Fibroblast of skin of abdomen (primary cell): ENCODE measurements at regions not wholly inside any gene's neighbourhood (a gene's known extent, or its start where the extent isn't known, plus 50 kb on each side); places are given as distances from the start of the nearest gene placed in this dataset.
A peak's percentile ranks its signal among the peaks of the same experiment; 100 is the strongest.

Source experiments
- DNase-seq: peaks from one replicate; pipeline ENCODE4 v3.0.0-alpha.2; 2013

DNA sequence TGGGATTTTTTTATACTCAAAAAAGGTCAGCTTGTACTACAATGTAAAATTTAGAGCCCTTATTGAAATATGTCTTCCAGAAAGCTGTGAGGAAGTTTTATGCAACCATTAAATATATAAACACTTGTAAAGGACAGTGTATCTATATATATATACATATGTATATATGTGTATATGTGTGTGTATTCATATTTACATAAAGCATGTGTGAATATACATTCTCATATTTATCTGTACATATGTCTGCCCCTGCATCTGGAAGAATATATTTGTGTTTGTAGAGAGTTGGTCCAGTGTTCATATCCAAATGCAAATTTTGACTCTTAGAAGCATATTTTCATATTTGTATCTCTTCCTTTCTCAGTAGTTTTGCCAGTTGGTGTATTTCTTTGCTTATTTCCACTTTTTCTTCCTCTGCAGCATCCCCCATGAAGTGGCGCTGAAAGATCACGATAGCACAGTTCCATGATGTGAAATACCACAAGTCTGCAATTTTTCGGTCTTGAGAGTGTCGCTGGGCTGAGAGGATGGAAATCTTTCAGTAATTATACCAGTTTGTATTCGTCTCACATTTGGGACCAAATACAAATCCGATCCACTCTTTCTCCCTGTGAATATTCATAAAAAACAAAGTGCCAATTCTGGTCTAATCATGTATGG is 311.7 kb upstream of the DPH6 start:
- DNase-seq = no peak

- no peak for DNase-seq
Observed at GRCh38 chr15:35858707-35859106, 312.7 kb upstream of the DPH6 start.

DNA sequence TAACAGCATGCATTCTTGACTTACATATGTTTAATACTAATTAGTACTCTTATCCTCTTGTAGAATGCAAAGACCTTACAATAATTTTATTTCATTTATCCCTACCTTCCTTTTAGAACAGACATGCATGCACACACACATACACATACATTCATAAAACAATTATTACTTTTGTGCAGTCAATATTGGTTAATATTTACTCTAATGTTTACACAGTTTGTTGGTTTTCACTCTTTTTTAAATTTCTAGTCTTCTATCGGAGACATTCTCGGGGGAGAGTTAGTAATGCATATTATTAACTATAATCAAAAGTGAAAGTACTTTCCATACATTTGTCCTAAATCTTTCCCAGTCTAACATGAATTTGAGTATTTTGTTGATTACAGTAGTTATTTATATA is 317.7 kb upstream of the DPH6 start:
- DNase-seq = no peak

DNA sequence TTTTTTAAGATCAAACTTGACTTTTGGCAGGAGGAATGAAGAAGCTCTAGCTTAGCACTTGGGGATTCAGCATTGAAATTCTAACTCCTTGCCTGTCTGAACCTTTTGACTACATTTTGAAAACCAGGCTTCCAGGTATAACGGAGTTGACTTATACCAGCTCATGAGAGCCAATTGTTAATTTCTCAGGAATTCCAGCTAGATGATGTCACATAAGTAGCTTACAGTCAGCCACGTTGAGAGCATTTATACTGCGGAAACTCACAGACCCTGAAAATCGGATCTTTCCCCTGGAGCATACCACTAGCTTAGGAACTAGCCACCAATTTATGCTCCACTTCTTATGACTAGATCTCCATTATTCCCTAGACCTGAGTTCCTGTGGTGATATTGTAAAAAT is 321.4 kb upstream of the DPH6 start:
- no peak for DNase-seq

- DNase-seq = no peak
Observed at GRCh38 chr15:35871282-35871681, 325.3 kb upstream of the DPH6 start.

DNA sequence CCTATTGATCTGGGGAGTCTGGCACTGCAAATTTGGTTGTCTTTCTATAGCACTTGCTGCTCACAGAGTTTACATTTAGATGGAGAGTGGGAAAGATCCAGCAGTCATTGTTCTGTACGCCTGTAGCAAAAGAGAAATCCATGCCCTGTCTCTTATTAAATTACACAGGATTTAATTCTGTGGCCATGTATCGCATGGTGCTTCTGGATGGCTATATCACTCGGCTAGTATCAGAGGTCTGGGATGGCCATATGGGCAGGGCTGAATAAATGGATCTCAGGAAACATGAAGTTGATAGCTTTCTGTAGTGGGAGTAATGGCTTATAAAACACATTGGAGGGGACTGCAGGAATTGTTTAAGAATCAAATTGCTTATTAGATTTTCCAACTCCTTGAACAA is 325.8 kb upstream of the DPH6 start:
- no peak for DNase-seq

DNA sequence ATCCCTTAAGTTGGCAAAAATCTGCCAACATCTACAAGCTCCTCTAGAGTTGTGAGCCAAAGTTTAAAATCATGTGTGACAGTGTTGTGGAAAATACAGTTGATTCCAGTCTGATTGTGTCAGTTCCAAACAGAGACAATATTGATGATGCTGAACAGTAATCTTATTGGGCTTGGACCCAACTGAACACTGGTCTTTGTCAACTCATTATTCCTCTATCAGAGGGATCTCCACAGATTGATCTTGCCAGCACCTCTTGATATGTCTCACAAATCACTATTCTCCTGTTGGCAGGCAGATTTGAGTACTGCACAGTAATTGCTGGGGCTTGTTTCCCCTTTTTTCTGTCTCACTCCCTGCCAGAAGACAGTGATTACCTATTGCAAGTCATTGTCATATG is 326.6 kb upstream of the DPH6 start:
- DNase-seq = no peak

DNA sequence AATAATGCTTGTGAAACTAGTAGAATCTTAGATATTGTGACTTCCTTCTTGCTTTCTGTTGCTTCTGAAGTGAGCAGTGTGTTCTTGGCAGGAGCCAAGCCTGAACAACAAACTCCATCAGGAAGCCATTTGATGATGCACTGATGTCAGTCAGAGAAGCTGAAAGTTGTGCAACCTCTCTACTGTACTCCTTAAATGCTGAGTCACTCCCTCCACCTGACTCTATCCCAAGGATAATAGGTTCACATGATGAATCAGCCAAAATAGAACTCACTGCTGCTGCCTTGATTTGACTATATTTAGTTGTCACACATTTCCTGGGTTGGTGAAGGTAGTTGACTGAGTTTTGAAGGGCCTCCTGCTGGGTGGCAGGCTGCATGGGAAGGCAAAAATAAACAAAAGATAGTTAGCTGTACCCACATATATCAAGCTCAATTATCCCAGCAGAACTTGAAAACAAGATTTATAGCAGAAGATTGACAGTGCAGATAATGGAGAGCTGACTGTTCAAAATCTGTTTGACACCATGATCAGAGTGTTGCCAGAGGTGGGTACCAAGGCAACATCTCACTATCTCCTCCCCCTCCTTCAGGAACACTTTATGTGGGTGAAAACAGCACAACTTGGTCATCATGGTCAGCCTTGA is 328.4 kb upstream of the DPH6 start:
- DNase-seq = peak; percentile 86

- no peak for DNase-seq
Observed at GRCh38 chr15:35876762-35877161, 330.8 kb upstream of the DPH6 start.

- DNase-seq = no peak
Observed at GRCh38 chr15:35880896-35881295, 334.9 kb upstream of the DPH6 start.

DNA sequence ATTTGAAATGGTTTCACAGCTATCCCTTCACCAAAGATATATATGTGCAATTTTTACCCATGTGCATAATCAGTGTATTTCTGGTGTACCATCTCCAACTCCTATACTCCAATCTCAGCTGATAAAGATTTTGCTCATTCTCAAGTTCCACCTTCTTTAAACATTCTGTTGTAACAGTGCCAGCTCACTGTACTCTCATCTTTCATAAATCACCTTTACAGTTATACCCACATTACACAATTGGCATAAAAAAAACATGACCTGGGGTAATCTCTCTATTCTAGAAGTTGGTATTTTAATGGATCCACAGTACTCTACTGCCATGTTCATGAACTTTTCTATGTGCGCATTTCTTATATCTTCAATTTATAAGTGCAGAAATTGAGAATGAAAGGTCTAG is 339.9 kb upstream of the DPH6 start:
- DNase-seq = no peak

DNA sequence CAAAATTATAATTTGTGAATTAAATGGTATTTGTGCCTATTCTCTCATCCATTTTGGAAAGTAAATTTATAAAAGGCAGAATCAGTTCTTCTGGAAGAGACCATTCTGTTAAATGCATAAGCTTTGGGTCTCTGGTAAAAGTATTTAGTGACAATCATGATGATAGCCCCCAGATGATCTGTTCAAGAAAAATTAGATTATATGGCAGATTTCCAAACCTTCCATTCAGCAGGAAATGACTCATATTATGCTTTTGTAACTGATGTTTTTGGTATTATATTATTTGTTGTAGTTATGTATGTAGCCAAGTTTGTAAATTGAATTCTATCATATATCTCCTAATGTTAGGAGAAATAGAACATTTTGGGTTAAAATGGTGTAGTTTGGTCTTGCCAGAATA is 340.8 kb upstream of the DPH6 start:
- DNase-seq = peak; percentile 47

- no peak for DNase-seq
Observed at GRCh38 chr15:35888815-35889214, 342.9 kb upstream of the DPH6 start.

GRCh38 chr15:35907511-35907910 is 361.5 kb upstream of the DPH6 start:
- no peak for DNase-seq

DNA sequence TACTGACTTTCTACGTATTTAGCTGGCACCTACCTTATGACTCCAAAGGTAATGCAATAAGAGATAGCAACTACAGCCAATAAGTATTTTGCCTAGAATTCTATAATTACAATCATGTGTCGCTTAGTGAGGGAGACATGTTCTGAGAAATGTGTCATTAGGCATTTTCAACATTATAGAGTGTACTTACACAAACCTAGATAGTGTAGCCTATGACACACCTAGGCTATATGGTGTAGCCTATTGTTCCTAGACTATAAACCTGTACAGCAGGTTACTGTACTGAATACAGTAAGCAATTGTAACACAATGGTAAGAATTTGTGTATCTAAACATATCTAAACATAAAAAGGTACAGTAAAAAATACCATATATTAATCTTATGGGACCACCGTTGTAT is 363.4 kb upstream of the DPH6 start:
- DNase-seq = no peak

DNA sequence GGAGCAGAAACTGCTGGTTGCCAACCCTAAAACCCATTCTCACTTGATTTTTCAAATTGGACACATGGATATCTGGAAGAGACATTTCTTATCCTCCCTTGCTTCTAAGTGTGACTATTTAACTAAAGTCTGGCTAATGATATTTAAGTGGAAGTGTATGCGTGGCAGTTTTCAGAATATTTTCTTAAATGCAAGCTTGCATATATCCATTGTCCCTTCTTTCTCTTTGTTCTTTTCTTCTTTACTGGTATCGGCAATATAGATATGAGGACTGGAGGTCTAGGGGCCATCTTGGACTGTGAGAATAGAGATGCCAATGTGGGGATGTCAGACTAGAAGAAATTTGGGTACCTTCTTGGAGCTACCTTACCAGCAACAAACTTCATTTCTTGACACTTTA is 364.3 kb upstream of the DPH6 start:
- no peak for DNase-seq

DNA sequence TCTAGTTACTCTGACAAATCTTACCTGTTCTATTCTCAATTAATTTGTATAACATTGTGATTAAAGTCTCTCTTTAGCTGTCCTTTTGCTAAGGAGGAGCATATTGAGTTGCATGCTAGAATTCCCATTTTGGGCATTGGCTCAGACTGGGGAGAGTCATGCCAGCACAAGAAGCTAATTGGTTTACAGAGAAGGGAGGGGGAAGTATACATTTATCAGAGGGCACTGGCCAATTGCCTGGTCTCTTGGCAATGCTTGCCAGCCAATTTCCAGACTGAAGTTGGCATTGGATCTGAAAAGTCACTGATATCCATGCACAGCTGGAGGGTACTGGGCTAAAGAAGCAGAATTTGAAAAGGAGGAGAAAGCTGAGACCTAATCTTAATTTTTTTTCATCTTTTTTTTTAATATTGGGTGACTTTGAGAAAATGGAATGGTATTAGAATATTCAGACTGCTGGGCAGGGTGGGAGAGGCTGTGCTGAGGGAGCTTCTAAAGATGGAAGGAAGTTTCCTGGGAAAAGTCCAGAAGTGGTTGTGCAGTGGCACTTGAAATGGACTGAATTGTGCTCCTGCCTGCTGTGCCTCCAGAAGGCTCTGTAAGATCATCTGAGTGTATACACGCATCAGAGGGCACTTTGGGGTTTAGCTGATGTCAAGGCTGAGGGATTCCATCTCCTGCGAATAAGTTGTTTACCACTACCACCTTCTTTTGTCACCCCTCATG is 365.2 kb upstream of the DPH6 start:
- DNase-seq = no peak

GRCh38 chr15:35912196-35912595 is 366.2 kb upstream of the DPH6 start:
- no peak for DNase-seq

- no peak for DNase-seq
Observed at GRCh38 chr15:35914573-35914972, 368.6 kb upstream of the DPH6 start.

DNA sequence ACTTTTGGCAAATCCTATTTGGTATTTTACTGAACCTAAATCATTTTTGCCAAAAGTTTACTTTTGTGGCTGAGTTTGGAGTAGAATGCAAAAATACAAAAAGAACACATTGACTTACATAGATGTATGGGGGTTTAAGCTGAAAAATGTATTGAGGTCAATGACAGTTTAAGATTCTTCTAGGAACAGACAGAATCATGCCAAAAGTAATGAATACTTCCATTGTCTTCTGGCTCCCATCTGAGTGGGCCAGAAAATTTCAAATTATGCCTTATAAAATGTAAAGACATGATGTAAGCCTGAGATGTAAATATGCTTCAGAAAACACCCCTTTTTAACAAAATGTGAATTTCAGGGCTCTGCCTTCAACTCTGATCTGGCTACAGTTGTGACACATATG is 375.1 kb upstream of the DPH6 start:
- no peak for DNase-seq

DNA sequence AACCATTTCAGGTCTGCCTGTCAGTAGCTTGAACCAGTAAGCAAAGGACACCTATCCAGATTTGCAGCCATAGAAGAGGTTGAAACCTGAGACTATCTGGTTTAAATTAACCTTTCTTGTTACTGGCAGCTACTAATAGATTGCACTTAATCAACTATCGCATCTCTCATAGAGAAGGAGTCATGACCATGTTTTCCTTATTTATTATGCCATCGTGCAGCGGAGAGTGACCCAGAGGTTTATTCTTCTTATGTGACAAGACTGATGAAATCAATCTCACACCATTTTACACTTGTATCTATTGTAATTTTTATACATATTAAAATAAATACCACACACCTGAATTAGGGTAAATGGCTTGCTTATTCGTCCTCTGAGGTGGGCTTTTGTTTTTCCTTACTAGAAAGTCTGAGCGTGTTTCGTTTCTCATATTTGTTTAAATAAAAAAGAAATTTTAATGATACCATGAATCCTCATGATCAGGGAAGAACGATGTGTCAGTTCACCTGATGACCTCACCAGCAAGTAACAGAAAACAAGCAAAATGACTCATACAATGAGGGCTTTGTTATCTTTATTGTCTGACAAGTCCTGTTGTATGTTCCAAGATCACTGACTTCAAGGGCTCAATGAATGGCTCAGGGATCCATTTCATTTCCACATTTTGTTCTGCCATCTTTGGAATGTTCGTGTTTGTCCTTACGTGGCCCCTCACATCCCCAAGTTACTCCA is 379.5 kb upstream of the DPH6 start:
- no peak for DNase-seq

GRCh38 chr15:35926007-35926380 is 380.0 kb upstream of the DPH6 start:
- no peak for DNase-seq

GRCh38 chr15:35928847-35929246 is 382.9 kb upstream of the DPH6 start:
- DNase-seq = no peak
